ENCODE measurements at regions not wholly inside any gene's neighbourhood (a gene's known extent, or its start where the extent isn't known, plus 50 kb on each side); places are given as distances from the start of the nearest gene placed in this dataset.

DNA sequence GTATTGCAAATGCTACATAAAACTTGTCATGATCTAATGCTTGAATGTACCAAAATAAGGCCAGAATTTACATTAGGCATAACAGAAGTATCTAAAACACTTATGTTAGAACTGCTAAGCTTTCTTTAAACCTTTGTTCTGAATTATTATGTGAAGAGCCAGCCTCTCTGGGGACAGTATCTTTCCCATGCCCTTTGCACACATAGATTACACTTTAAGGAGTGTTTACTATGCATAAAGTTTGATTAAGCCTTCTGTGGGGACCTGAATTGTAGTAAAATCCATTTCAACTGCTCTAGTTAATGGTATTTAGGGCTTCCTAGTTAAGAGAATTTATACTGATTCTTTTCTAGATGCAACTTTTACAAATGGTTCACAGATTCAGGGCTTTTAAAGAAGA, 444.7 kb downstream of the IPMK start:
- Histone ChIP-seq H3K9ac (no peak overlapping the region), H3K9me3 (no peaks in the 10 kb centered on the region), H3K4me2 (no peak overlapping the region), H2AFZ (ENCODE audit: low read depth) (no peak overlapping the region), H4K20me1 (ENCODE audit: insufficient read depth) (no peaks in the 10 kb centered on the region), H3F3A (replicated peaks; ENCODE audit: insufficient read depth) (no peaks in the 10 kb centered on the region), H3K27ac (ENCODE audit: low read depth in 2 of 2, low read length in 1 of 2) (no peak overlapping the region), H3K4me1 (ENCODE audit: control insufficient read depth in 1 of 2, insufficient read depth in 2 of 2, low read depth in 1 of 2, low read length in 1 of 2) (no peaks in the 10 kb centered on the region), H3K9me2 (no peaks in the 10 kb centered on the region), H3K36me3 (replicated peaks in 1 of 2; ENCODE audit: control insufficient read depth in 1 of 2, insufficient read depth in 2 of 2, low read length in 1 of 2) (no peaks in the 10 kb centered on the region), H3K79me2 (ENCODE audit: insufficient read depth) (no peaks in the 10 kb centered on the region), H3K27me3 (ENCODE audit: insufficient read depth) (no peaks in the 10 kb centered on the region), H3K4me3 (ENCODE audit: low read depth in 2 of 2, low read length in 1 of 2) (no peak overlapping the region)
- no peak for TF ChIP-seq NFIC (IDR thresholded peaks at IDR 0.05; ENCODE audit: borderline replicate concordance)
- TF ChIP-seq, protein P1, sequence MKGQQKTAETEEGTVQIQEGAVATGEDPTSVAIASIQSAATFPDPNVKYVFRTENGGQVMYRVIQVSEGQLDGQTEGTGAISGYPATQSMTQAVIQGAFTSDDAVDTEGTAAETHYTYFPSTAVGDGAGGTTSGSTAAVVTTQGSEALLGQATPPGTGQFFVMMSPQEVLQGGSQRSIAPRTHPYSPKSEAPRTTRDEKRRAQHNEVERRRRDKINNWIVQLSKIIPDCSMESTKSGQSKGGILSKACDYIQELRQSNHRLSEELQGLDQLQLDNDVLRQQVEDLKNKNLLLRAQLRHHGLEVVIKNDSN (IDR thresholded peaks at IDR 0.05; ENCODE audit: borderline replicate concordance, low read depth), result no peak
- no peak for TF ChIP-seq ELF1 (IDR thresholded peaks at IDR 0.05)
- TF ChIP-seq RCOR1 (IDR thresholded peaks at IDR 0.05; ENCODE audit: low read length), result no peak
- ChIA-PET POLR2A (no interaction called here), CTCF (no interaction called here)
- no peak for DNase-seq

DNA sequence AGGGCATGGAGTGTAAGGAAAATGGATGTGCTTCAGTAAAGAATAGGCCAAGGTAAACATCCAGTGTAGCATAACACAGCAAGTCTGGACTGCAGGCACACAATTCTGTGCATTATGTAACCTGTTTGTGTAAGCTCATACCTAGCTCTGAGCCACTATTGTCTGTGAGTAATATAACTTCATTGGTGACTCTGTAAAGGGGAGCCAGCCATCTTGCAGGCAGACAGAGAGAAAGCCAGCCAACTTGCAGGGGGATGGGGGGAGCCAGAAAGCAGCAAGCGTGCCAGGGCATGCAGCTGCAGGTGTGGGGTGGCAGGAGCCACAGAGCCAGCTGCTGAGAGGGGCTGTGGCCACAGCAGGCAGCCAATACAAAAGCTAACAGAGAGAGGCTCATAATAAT, 449.2 kb downstream of the IPMK start:
- Histone ChIP-seq H3K27ac (ENCODE audit: low read depth in 2 of 2, low read length in 1 of 2) (no peak overlapping the region), H3K4me3 (ENCODE audit: low read depth in 2 of 2, low read length in 1 of 2) (no peak overlapping the region), H3K4me2 (no peak overlapping the region), H3F3A (replicated peaks; ENCODE audit: insufficient read depth) (no peaks in the 10 kb centered on the region), H3K79me2 (ENCODE audit: insufficient read depth) (no peaks in the 10 kb centered on the region), H3K9ac (no peak overlapping the region), H3K9me2 (no peaks in the 10 kb centered on the region), H3K4me1 (ENCODE audit: control insufficient read depth in 1 of 2, insufficient read depth in 2 of 2, low read depth in 1 of 2, low read length in 1 of 2) (no peaks in the 10 kb centered on the region), H2AFZ (ENCODE audit: low read depth) (no peak overlapping the region), H3K36me3 (replicated peaks in 1 of 2; ENCODE audit: control insufficient read depth in 1 of 2, insufficient read depth in 2 of 2, low read length in 1 of 2) (no peaks in the 10 kb centered on the region), H3K27me3 (ENCODE audit: insufficient read depth) (no peaks in the 10 kb centered on the region), H3K9me3 (no peaks in the 10 kb centered on the region), H4K20me1 (ENCODE audit: insufficient read depth) (no peaks in the 10 kb centered on the region)
- POLR2A ChIA-PET, result no interaction called here
- no peak for DNase-seq
- WGBS (ENCODE audit: low lambda C conversion rate), result no CpG with 5 or more reads among the region's 1 CpG
- CTCF ChIA-PET, result no interaction called here
- no peak for TF ChIP-seq TAF1 (IDR thresholded peaks at IDR 0.05; ENCODE audit: borderline replicate concordance, low read depth, low read length)
- TF ChIP-seq GATA2 (CRISPR knock-in tag; IDR thresholded peaks at IDR 0.05), result no peak
- TF ChIP-seq, protein P2, sequence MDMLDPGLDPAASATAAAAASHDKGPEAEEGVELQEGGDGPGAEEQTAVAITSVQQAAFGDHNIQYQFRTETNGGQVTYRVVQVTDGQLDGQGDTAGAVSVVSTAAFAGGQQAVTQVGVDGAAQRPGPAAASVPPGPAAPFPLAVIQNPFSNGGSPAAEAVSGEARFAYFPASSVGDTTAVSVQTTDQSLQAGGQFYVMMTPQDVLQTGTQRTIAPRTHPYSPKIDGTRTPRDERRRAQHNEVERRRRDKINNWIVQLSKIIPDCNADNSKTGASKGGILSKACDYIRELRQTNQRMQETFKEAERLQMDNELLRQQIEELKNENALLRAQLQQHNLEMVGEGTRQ (IDR thresholded peaks at IDR 0.05; ENCODE audit: borderline replicate concordance, low read depth, low read length), result no peak
- no peak for TF ChIP-seq TEAD4 (IDR thresholded peaks at IDR 0.05; ENCODE audit: borderline replicate concordance, insufficient read depth)
- TF ChIP-seq MEF2A (IDR thresholded peaks at IDR 0.05; ENCODE audit: borderline replicate concordance, low read depth), result no peak
- no peak for TF ChIP-seq ELF1 (IDR thresholded peaks at IDR 0.05)
- no peak for TF ChIP-seq YY1 (IDR thresholded peaks at IDR 0.05; ENCODE audit: low read depth)
- no peak for TF ChIP-seq RXRA (IDR thresholded peaks at IDR 0.05; ENCODE audit: borderline replicate concordance, low read depth)
- no peak for TF ChIP-seq NFIC (IDR thresholded peaks at IDR 0.05; ENCODE audit: borderline replicate concordance)
- TF ChIP-seq EZH2phosphoT487 (IDR thresholded peaks at IDR 0.05; ENCODE audit: borderline replicate concordance, low read depth), result no peak

DNA sequence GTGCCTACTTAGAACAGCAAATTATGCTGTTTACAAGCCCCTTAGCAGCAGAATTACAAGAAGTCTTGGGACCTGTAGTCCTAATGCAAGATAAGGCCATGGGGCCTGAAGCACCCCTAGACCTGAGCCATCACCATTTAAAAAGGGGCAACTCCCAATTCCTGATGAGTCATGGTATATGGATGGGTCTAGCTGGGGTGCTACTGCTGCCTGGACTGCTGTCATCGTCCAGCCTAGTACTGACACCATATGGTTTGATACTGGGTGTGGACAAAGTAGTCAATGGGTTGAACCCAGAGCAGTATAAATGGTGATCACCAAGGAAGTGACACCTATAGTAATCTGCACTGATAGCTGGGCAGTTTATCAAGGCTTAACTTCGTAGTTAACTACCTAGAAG, 450.0 kb downstream of the IPMK start:
- Histone ChIP-seq H3K9ac (no peak overlapping the region), H3K79me2 (ENCODE audit: insufficient read depth) (no peaks in the 10 kb centered on the region), H4K20me1 (ENCODE audit: insufficient read depth) (no peaks in the 10 kb centered on the region), H2AFZ (ENCODE audit: low read depth) (no peak overlapping the region), H3K4me3 (ENCODE audit: low read depth in 2 of 2, low read length in 1 of 2) (no peak overlapping the region), H3K9me3 (no peaks in the 10 kb centered on the region), H3K4me1 (ENCODE audit: control insufficient read depth in 1 of 2, insufficient read depth in 2 of 2, low read depth in 1 of 2, low read length in 1 of 2) (no peaks in the 10 kb centered on the region), H3K27ac (ENCODE audit: low read depth in 2 of 2, low read length in 1 of 2) (no peak overlapping the region), H3K36me3 (replicated peaks in 1 of 2; ENCODE audit: control insufficient read depth in 1 of 2, insufficient read depth in 2 of 2, low read length in 1 of 2) (no peaks in the 10 kb centered on the region), H3K4me2 (no peak overlapping the region), H3K27me3 (ENCODE audit: insufficient read depth) (no peaks in the 10 kb centered on the region), H3F3A (replicated peaks; ENCODE audit: insufficient read depth) (no peaks in the 10 kb centered on the region), H3K9me2 (no peaks in the 10 kb centered on the region)
- 0% methylated on average over 2 of the region's 2 CpGs for WGBS (ENCODE audit: low lambda C conversion rate)
- POLR2A ChIA-PET, result no interaction called here
- no peak for DNase-seq
- CTCF ChIA-PET, result no interaction called here
- TF ChIP-seq GABPA (IDR thresholded peaks at IDR 0.05; ENCODE audit: low read depth) (no peak), CHD2 (IDR thresholded peaks at IDR 0.05; ENCODE audit: low read length, partially characterized antibody) (no peak), FOSL2 (IDR thresholded peaks at IDR 0.05; ENCODE audit: borderline replicate concordance, low read depth) (no peak), NRF1 (IDR thresholded peaks at IDR 0.05; ENCODE audit: low read depth, low read length) (no peak), TEAD4 (IDR thresholded peaks at IDR 0.05; ENCODE audit: borderline replicate concordance, insufficient read depth) (no peak), SIN3A (IDR thresholded peaks at IDR 0.05; ENCODE audit: borderline replicate concordance, low read depth, low read length) (no peak), JUND (IDR thresholded peaks at IDR 0.05) (no peak), TCF12 (IDR thresholded peaks at IDR 0.05) (no peak), MXI1 (IDR thresholded peaks at IDR 0.05; ENCODE audit: low read depth, low read length) (no peak), RCOR1 (IDR thresholded peaks at IDR 0.05; ENCODE audit: low read length) (no peak), ELF1 (IDR thresholded peaks at IDR 0.05) (no peak)
- TF ChIP-seq, protein P2 (IDR thresholded peaks at IDR 0.05; ENCODE audit: borderline replicate concordance, low read depth, low read length), result no peak
- TF ChIP-seq, protein P3, sequence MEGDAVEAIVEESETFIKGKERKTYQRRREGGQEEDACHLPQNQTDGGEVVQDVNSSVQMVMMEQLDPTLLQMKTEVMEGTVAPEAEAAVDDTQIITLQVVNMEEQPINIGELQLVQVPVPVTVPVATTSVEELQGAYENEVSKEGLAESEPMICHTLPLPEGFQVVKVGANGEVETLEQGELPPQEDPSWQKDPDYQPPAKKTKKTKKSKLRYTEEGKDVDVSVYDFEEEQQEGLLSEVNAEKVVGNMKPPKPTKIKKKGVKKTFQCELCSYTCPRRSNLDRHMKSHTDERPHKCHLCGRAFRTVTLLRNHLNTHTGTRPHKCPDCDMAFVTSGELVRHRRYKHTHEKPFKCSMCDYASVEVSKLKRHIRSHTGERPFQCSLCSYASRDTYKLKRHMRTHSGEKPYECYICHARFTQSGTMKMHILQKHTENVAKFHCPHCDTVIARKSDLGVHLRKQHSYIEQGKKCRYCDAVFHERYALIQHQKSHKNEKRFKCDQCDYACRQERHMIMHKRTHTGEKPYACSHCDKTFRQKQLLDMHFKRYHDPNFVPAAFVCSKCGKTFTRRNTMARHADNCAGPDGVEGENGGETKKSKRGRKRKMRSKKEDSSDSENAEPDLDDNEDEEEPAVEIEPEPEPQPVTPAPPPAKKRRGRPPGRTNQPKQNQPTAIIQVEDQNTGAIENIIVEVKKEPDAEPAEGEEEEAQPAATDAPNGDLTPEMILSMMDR (IDR thresholded peaks at IDR 0.05), result no peak
